H9 (cell line): ENCODE measurements at regions not wholly inside any gene's neighbourhood (a gene's known extent, or its start where the extent isn't known, plus 50 kb on each side); places are given as distances from the start of the nearest gene placed in this dataset.

Source experiments
- DNase-seq: peaks from one replicate; pipeline ENCODE4 v3.0.0-alpha.2; 2017
- H2AFZ ChIP-seq: one replicate; pipeline ENCODE4 v1.6.1; 2013; ENCODE audit warnings: mild to moderate bottlenecking, low read length, control low read depth, moderate library complexity
- H2AK5ac ChIP-seq: 2 replicates; pipeline ENCODE4 v1.6.1; 2013; ENCODE audit warnings: low read length, control low read depth, mixed read lengths; ENCODE audit not compliant: insufficient read length
- H2BK120ac ChIP-seq: one replicate; pipeline ENCODE4 v1.6.1; 2013; ENCODE audit warnings: low read depth, mild to moderate bottlenecking, low read length, control low read depth, inconsistent platforms; ENCODE audit not compliant: poor library complexity, severe bottlenecking
- H2BK12ac ChIP-seq: 2 replicates; pipeline ENCODE4 v1.6.1; 2013; ENCODE audit warnings: low read length, control low read depth, mixed read lengths, low read depth; ENCODE audit not compliant: insufficient read length
- H2BK15ac ChIP-seq: 2 replicates; pipeline ENCODE4 v1.6.1; 2013; ENCODE audit warnings: low read depth, low read length, control low read depth
- H2BK20ac ChIP-seq: one replicate; pipeline ENCODE4 v1.6.1; 2013; ENCODE audit warnings: low read depth, mild to moderate bottlenecking, low read length, control low read depth, inconsistent platforms; ENCODE audit not compliant: poor library complexity, severe bottlenecking
- H2BK5ac ChIP-seq: 2 replicates; pipeline ENCODE4 v1.6.1; 2013; ENCODE audit warnings: low read length, control low read depth, mixed read lengths; ENCODE audit not compliant: insufficient read length
- H3K14ac ChIP-seq: 2 replicates; pipeline ENCODE4 v1.6.1; 2013; ENCODE audit warnings: low read length, control low read depth; ENCODE audit not compliant: insufficient read depth
- H3K18ac ChIP-seq: 2 replicates; pipeline ENCODE4 v1.6.1; 2013; ENCODE audit warnings: low read depth, mild to moderate bottlenecking, mixed read lengths, low read length, control low read depth; ENCODE audit not compliant: insufficient read length
- H3K23ac ChIP-seq: 2 replicates; pipeline ENCODE4 v1.6.1; 2013; ENCODE audit warnings: low read length, control low read depth, mixed read lengths, low read depth; ENCODE audit not compliant: insufficient read length
- H3K23me2 ChIP-seq: 2 replicates; pipeline ENCODE4 v1.6.1; 2013; ENCODE audit warnings: low read depth, mild to moderate bottlenecking, mixed read lengths, low read length, control low read depth; ENCODE audit not compliant: insufficient read length, poor library complexity, severe bottlenecking
- H3K27ac ChIP-seq: 2 replicates; pipeline ENCODE4 v1.5.1; 2013; ENCODE audit warnings: low read length, control low read depth, mixed read lengths, low read depth; ENCODE audit not compliant: insufficient read length
- H3K27me3 ChIP-seq: 2 replicates; pipeline ENCODE4 v1.6.1; 2013; ENCODE audit warnings: low read length, control low read depth, inconsistent platforms; ENCODE audit not compliant: insufficient read depth
- H3K4ac ChIP-seq: 2 replicates; pipeline ENCODE4 v1.6.1; 2013; ENCODE audit warnings: low read depth, mild to moderate bottlenecking, control low read depth, inconsistent platforms, low read length, moderate library complexity
- H3K4me1 ChIP-seq: 2 replicates; pipeline ENCODE4 v1.6.1; 2013; ENCODE audit warnings: low read length, control low read depth, inconsistent platforms; ENCODE audit not compliant: insufficient read depth
- H3K4me2 ChIP-seq: 2 replicates; pipeline ENCODE4 v1.6.1; 2013; ENCODE audit warnings: low read length, control low read depth, mixed read lengths; ENCODE audit not compliant: insufficient read length, insufficient read depth
- H3K56ac ChIP-seq: 2 replicates; pipeline ENCODE4 v1.6.1; 2013; ENCODE audit warnings: low read depth, mild to moderate bottlenecking, mixed read lengths, low read length, control low read depth; ENCODE audit not compliant: insufficient read length
- H3K79me1 ChIP-seq: 2 replicates; pipeline ENCODE4 v1.6.1; 2013; ENCODE audit warnings: low read depth, mild to moderate bottlenecking, moderate library complexity, low read length, control low read depth, inconsistent platforms; ENCODE audit not compliant: insufficient read depth, poor library complexity, severe bottlenecking
- H3K79me2 ChIP-seq: 2 replicates; pipeline ENCODE4 v1.6.1; 2013; ENCODE audit warnings: low read length, control low read depth, inconsistent platforms; ENCODE audit not compliant: insufficient read depth
- H3K9ac ChIP-seq: 2 replicates; pipeline ENCODE4 v1.6.1; 2013; ENCODE audit warnings: low read length, control low read depth, mixed read lengths; ENCODE audit not compliant: insufficient read length; ENCODE audit errors: extremely low read depth
- H3K9me3 ChIP-seq: one replicate; pipeline ENCODE4 v1.6.1; 2013; ENCODE audit warnings: low read depth, low read length, inconsistent platforms; ENCODE audit not compliant: control insufficient read depth
- H3T11ph ChIP-seq: one replicate; pipeline ENCODE4 v1.6.1; 2013; ENCODE audit warnings: mild to moderate bottlenecking, low read length, control low read depth, inconsistent platforms
- H4K20me1 ChIP-seq: one replicate; pipeline ENCODE4 v1.6.1; 2013; ENCODE audit not compliant: control insufficient read depth, insufficient read length, insufficient read depth
- H4K5ac ChIP-seq: 2 replicates; pipeline ENCODE4 v1.6.1; 2013; ENCODE audit warnings: low read depth, mild to moderate bottlenecking, mixed read lengths, low read length, control low read depth; ENCODE audit not compliant: insufficient read length
- H4K8ac ChIP-seq: replicated peaks from 2 replicates; pipeline ENCODE4 v1.6.1; 2013; ENCODE audit warnings: low read length, control low read depth, mixed read lengths, low read depth; ENCODE audit not compliant: insufficient read length
- H4K91ac ChIP-seq: 2 replicates; pipeline ENCODE4 v1.6.1; 2013; ENCODE audit warnings: low read depth, mild to moderate bottlenecking, moderate library complexity, mixed read lengths, low read length, control low read depth; ENCODE audit not compliant: insufficient read length
- H3K27ac Mint-ChIP-seq, 3 experiments: 2 replicates in 2 of 3; 3 replicates in 1 of 3; pipeline ENCODE4 v1.8.0; 2020 to 2021; ENCODE audit warnings: mixed read lengths in 3 of 3, mild to moderate bottlenecking in 1 of 3, moderate library complexity in 1 of 3
- H3K27me3 Mint-ChIP-seq: 2 replicates; pipeline ENCODE4 v1.8.0; 2021; ENCODE audit warnings: low read depth, mild to moderate bottlenecking, moderate library complexity, mixed read lengths
- H3K36me3 Mint-ChIP-seq, 3 experiments: 2 replicates in 2 of 3; 3 replicates in 1 of 3; pipeline ENCODE4 v1.8.0; 2020 to 2021; ENCODE audit warnings: low read depth in 3 of 3, mixed read lengths in 3 of 3; ENCODE audit not compliant: insufficient read depth in 1 of 3
- H3K4me1 Mint-ChIP-seq, 2 experiments: 2 replicates each; pipeline ENCODE4 v1.8.0; 2020; ENCODE audit warnings: mixed read lengths in 2 of 2
- H3K4me3 Mint-ChIP-seq, 2 experiments: 2 replicates in 1 of 2; 3 replicates in 1 of 2; pipeline ENCODE4 v1.8.0; 2020 to 2021; ENCODE audit warnings: mild to moderate bottlenecking in 2 of 2, mixed read lengths in 2 of 2, moderate library complexity in 1 of 2
- H3K9me3 Mint-ChIP-seq, 2 experiments: 2 replicates in 1 of 2; 3 replicates in 1 of 2; pipeline ENCODE4 v1.8.0; 2020; ENCODE audit warnings: mild to moderate bottlenecking in 2 of 2, mixed read lengths in 2 of 2, moderate library complexity in 1 of 2
- CTCF ChIP-seq: fragments of 200-600 bp; sonication (generic); conservative IDR thresholded peaks from 3 replicates; pipeline ENCODE4 v1.8.0; 2021; ENCODE audit warnings: antibody characterized with exemption, mild to moderate bottlenecking
- WGBS: extraction: QIAGEN DNeasy Blood & Tissue Kit; methylation state at CpG from one replicate; pipeline ENCODE4 v1.1.7; 2013; ENCODE audit warnings: missing lambda C conversion rate, low lambda C conversion rate, mixed read lengths; ENCODE audit not compliant: insufficient read length; ENCODE audit errors: extremely low coverage; 5-methylcytosine and 5-hydroxymethylcytosine counted together

GRCh38 chr7:47663213-47663612 is 81.3 kb upstream of the TNS3 start:
- Histone ChIP-seq H3K9ac (no peak overlapping the region), H3K4me1 (no peaks in the 10 kb centered on the region), H2BK15ac (no peak overlapping the region), H2AK5ac (no peak overlapping the region), H3K56ac (no peak overlapping the region), H3K18ac (no peak overlapping the region), H3K79me2 (no peaks in the 10 kb centered on the region), H2BK12ac (no peak overlapping the region), H3K27me3 (no peaks in the 10 kb centered on the region), H4K20me1 (no peaks in the 10 kb centered on the region), H3K79me1 (no peaks in the 10 kb centered on the region), H3K23me2 (no peaks in the 10 kb centered on the region), H4K8ac (no peak overlapping the region), H3K4me2 (no peak overlapping the region), H2BK20ac (no peak overlapping the region), H3K23ac (no peak overlapping the region), H3T11ph (no peak overlapping the region), H3K14ac (no peak overlapping the region), H2BK5ac (no peak overlapping the region), H4K5ac (no peak overlapping the region), H2AFZ (no peak overlapping the region), H3K4ac (no peak overlapping the region), H3K9me3 (no peaks in the 10 kb centered on the region), H2BK120ac (no peak overlapping the region), H3K27ac (no peak overlapping the region), H4K91ac (no peak overlapping the region)
- Mint-ChIP-seq H3K36me3 (no peaks in the 10 kb centered on the region; a peak in 1 of 7 replicates), H3K9me3 (no peaks in the 10 kb centered on the region; a peak in 1 of 5 replicates), H3K27me3 (peaks cover 1% of the 10 kb centered on the region; the same call in 1 of the 2 replicates), H3K27ac (no peak overlapping the region), H3K4me1 (peaks cover 5 to 7% of the 10 kb centered on the region in 2 experiments), H3K4me3 (no peak overlapping the region)
- WGBS, result no CpG with 5 or more reads among the region's 5 CpGs
- DNase-seq, result no peak
- no peak for TF ChIP-seq CTCF
